NCI-H2107 treated with DMSO at 0.1 percent for 48 hours (cell line): ENCODE measurements at regions not wholly inside any gene's neighbourhood (a gene's known extent, or its start where the extent isn't known, plus 50 kb on each side); places are given as distances from the start of the nearest gene placed in this dataset.
"Not testable (repeated sequence)": the region's sequence is repeated elsewhere in the genome, so short reads cannot be mapped to it uniquely, and the experiment has no call there.

Source experiments
- DNase-seq: peaks from one replicate; lab custom pipeline; 2025; ENCODE audit not compliant: unreplicated experiment; lab: John Stamatoyannopoulos, UW

DNA sequence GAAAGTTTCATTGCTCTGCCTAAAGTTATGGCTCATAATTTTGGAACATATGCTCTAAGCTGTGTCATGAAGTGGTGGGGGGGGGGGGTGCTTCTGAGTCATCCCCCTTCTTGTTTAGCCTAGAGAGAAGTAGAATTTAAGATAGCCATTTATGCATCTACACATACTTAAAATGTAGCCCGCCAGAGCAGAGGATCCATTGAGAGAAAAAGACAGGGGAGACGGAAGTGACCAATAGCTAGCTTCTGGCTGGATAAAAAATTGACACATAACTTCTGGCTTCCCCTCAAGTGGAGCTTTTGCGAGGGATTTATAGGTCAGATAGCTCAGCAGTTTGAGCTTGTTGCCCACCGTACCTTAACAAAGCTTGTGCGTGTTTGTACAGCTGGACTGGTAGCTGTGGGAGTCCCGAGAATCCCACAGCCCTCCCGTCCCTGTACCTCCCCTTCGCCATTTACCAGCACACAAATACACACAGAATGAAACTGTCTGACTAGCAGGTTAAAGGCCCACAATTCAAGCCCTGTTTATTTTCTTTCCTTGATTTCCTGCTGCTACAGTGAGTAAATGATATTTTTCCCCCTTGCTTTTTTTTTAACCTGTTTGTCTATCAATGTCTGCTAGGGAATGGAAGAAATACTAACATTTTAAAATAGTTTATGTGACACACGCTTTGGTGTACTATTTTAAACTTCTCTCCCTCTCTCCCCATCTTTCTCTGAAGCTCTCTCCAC lies 232.6 kb upstream of the FERD3L start:
- DNase-seq, result no peak

DNA sequence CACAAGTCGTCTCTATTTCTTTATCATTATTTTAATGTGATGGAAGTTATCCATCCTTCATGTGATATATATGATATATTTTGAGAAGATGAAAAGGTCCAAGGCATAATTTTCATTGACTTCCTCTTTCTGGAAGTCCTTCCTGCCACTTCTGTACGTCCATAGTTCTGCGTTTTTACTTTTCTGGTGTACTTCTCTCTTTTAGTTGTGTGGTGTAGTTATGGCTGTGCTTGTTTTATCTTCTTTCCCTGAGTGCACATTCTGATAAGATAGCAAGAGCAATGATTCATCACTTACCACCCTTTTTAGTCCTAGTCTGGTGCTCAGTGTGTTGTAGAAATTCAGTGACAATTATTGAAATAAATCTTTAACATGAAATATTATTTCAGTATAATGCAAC lies 231.3 kb upstream of the FERD3L start:
- DNase-seq, result no peak

DNA sequence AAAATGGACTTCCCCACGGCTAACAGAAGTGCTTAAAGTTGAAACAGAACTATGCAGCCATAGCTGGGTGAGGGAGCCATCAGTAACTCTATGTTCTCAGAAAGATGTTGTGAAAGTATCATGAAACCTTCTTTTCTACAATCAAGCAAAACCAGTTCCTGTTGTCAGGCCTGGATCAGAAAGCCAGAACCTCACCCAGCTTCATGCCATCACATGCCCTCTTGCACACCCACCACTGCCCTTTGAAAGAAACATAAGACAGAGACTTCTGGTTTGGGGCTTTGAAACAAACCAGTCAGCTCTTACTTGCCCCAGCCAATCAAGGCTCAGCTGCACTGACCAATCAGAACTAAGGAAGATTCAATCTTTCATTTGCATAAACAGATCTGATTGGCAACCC lies 230.8 kb upstream of the FERD3L start:
- DNase-seq, result no peak

DNA sequence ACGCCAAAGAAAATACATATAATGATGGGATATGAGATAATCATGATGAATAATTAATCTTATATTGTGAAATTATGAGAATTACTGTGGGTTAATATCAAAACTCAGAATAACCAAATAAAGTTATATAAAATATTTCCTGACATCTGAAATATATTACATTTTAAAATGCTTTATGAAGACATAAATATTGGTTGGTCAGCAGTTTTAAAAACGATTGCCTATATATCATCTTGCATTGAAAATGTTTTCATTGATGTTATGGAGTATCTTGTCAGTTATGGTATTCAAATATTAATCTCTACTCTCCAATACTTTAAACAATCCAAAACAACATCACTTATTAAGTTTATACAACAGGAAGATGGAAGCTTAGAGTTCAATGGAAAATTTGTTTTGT lies 228.1 kb upstream of the FERD3L start:
- no peak for DNase-seq

DNA sequence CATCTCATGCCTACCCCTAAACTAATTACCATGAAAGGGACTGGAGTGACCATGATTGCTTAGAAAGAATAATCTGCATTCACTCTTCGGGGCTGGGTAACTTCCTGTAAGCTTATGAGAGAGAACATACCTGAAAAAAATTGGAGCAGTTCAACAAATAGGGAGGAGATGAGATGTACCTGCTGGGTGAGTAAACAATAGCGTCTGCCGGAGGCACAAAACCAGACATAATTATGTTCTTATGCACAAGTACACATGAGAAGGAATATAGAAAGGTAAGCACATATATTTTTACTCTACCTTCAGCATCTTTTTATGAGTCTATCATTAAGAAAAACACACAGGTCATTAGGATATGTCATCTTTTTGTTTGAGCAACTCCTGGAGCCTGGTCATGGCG lies 224.6 kb upstream of the FERD3L start:
- no peak for DNase-seq

DNA sequence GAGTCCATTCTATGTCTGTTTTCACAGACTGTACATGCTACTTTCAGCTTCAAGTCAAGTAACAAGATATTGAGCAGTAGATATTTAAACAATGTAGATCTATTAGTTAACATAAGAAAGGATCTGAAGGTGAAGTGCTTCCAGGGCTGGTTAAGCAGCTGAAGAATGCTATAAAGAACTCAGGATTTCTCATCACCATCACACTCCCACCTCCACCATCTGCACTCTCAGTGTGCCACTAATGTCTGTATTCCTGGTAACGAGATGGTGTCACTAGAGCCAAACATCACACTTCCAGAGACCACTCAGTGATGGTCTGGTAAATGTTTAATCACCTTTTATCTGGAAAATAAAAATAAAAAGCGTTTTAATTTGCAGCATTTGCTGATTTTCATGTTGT lies 224.0 kb upstream of the FERD3L start:
- DNase-seq, result no peak

DNA sequence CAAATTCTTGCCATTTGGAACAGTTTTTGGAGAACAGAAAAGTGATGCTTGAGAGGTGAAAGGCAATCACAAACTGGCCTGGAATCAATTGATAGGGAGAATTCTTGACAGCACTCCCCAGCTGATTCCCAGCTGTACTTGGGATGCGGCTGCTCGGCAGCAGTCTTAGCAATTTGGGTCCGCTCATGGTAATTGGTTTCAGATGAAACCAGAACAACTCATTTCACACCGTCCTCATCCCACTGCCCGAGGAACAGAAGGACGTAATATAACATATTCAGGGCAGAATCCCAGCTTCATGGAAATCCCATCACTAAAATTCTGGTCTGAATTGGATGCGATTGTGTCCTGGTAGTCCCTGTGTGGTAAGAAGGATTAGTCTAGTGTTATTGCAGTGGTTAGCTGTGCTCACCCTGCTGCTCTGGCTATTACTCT lies 223.3 kb upstream of the FERD3L start:
- DNase-seq, result no peak

DNA sequence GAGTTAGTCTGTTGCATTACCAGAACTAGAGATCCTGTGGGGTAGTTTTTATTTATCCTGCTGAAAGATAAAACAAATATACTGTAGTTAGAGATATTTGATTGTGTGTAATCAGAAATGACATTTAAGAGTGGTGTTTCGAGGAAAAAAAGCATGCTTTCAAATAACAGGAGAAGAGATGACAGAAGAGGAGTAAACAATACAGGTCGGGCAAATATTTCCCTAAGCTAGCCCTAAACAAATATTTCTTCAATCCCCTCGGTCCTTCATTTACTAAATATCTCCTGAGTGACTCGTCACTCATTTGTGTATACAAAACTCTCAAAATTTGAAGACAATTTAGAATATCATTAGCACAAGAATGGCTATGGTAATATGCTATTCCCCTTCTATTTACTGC lies 219.7 kb upstream of the FERD3L start:
- no peak for DNase-seq

DNA sequence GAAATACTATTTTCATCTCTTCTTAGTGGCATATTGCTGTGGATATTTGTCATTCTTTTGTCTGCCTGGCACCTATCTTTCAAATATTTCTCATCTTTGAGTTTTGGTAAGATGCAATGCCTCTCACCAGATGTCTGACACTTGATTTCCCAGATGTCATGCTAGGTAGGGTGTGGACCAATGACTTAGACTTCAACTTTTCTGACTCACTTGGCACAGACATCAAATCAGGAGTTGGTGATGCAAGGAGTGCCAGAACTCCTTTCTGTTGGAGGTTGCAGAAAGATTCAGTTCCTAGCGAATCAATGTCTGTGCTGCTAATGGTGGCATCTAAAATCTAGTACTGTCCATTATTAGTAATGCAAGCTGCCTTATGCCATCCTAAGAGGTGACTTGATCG lies 216.9 kb upstream of the FERD3L start:
- no peak for DNase-seq

DNA sequence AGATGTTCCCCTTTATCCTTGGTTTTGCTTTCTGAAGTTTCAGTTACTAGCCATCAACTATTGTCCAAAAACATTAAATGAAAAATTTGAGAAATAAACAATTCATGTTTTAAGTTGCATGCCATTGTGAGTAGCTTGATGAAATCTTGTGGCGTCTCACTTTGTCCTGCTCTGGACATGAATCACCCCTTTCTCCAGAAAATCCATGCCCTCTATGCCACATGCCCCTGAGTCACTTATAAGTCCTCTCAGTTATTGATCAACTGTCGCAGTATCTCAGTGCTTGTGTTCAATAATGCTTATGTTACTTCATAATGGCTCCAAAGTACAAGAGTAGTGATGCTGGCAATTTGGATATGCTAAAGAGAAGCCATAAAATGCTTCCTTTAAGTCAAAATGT lies 208.0 kb upstream of the FERD3L start:
- no peak for DNase-seq

DNA sequence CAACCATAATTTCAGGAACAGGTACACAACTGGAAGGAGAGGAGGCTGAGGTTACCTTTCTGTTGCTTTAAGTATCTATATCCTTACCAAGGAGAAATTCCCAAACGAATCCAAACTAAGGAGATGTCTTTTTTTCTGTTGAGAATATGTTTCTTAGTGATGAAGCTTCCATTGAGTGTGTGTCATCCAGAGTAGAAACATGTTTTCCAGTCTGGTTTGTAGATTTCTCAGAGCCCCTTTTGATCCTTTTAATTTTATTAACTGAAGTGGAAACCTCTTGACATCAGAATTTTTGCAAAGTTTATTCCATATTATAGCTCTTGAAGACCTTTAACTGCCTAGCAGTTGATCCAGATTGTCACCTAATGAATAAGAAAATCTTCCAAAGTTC lies 207.1 kb upstream of the FERD3L start:
- no peak for DNase-seq

DNA sequence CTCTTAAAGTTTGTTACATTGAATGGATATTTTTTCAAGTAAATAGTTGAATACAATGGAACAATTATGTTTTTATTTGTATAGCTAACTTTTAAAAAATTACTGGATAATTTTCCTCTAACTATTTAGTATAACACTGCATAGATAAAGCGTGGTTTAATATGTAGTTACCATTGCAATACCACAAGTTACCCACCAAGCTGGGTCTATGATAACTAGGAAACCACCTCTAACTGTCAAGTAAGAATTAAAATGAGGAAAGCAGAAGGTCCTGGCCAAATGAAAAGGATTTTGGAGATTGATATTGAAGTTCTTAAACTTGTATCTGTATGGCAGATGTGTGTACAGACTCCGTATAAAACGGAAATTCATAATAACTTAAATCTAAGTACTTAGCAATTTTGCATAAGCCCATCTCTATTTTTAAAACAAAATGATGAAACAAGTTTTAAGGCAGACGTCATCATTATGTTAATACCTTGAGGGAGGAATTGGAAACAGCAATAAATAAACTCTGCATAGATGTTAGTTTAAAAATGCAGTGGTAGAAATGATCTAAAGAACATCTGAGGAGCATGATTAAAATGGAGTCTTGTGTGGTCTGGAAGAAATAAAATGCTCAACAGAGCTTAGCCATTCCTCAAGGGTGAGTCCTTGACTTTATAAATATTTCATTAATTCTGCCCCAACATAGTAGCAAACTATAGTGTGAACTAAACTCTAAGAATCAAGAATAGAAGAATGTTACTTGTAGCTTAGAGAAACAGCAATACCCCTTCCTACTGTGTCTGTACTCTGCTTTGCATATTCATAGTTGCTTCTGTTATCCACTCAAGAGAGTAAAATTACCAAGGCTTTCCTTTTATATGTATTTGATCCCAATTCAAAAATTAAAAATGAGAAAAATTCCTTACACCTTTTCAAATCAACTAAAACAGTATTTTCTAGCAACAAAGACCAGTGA lies 206.4 kb upstream of the FERD3L start:
- DNase-seq, result no peak

DNA sequence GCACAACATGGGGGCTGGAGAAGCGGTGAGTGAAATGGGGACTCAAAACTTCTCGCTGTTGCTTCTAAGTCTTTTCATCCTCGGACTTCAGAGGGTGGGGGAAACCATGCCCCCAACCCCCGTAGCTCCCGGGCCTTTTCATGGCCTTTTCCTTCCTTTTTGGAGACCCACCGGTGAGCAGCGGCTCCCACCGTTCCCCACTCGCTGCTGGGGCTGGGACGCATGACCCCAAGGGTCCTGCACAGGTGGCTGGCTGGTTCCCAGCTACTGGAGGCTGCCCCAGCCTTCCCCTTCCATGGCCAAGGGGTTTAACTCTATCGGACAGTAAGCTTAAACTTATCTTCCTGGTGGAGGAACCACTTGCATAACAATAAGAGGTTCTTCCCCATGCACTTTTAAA lies 194.3 kb upstream of the FERD3L start:
- DNase-seq, result no peak

DNA sequence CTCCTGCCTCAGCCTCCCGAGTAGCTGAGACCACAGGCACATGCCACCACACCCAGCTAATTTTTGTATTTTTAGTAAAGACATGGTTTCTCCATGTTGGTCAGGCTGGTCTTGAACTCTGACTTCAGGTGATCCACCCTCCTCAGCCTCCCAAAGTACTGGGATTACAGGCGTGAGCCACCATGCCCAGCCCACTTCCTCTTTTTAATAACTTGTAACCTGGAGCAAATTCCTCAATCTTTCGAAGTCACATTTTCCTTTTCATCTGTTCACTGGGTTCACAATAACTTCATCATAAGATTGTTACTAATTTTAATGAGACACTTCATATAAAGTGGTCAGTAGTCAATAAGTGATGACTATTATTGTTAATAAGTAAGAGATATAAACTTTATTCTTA lies 193.3 kb upstream of the FERD3L start:
- DNase-seq, result not testable (repeated sequence)

DNA sequence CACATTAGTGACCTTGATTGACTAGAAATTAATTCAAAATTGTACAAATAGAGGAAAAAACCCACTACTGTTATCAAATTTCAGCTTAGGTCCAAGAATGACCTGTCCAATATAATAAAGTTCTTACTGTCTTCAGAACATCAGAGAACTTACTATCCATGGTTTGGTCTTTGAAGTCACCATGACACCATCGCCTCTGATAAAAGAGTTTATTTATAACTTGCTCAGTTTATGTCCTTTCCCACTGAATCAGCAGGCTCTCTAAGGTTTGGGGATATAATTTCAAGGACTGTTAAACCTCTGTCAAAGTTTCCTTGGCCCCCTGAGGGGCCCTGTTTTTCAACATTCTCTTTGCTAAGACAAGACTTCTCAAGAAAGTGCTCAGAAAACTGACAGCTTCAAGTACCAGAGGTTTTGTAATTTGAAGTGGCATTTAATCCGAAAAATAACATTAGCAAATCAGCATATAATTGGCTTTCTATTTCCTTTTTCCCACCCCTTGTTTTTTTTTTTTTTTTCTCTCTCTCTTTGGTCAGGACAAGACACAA lies 191.7 kb upstream of the FERD3L start:
- DNase-seq, result no peak

DNA sequence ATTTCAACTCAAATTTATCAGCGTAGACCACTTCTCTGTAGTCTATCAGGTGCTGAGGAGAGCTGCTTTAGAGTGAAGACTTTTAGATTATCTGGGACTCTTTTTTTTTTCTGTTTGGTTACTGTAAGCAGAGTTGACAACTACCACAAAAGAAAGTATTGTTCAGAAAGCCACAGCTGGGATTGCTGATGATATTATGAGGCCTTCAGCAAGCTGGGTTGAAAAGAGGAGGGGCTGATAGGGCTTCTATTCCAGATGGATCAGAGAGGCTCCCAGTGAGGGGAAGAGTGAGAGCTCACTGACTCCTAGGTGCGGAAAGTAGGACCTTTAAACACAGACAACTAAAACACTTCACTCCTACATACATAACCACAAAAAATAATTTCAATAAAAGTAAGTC lies 188.5 kb upstream of the FERD3L start:
- no peak for DNase-seq

DNA sequence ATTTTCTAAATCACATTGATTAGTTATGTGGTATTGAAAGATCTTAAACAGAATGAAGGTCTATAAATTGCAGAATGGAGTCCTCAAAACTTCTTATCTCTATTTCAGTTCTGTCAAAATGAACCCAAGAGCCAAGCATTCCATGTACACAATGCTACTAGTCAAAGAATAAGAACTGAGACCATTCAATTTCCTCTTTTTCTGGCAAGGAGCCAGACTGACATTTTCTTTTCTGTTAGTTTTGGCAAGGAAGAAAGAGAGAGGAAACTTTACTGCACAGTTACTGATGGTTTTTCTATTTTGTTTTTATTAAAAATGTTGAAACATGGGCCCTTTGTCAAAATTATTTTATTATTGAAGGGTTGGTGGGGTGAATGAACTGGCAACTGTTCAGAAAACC lies 181.8 kb upstream of the FERD3L start:
- DNase-seq, result no peak

DNA sequence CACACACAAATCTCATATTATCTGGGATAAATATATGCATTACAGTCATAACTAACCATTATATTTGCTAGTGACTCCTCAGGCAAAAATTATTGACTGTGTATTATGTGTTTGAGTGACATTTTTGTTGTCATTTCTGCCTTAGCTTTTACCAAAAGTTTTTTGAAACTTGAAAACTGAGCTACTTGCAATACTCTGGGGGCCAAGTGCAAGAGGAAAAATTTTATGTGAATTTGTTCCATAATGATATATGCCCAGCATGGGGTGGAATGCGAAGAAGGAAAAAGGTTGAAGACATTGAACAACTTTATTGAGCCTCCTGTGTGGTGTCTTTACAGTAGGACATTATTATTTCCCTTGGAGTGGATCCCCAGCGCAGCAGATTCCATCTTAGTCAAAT lies 176.8 kb upstream of the FERD3L start:
- DNase-seq, result no peak

DNA sequence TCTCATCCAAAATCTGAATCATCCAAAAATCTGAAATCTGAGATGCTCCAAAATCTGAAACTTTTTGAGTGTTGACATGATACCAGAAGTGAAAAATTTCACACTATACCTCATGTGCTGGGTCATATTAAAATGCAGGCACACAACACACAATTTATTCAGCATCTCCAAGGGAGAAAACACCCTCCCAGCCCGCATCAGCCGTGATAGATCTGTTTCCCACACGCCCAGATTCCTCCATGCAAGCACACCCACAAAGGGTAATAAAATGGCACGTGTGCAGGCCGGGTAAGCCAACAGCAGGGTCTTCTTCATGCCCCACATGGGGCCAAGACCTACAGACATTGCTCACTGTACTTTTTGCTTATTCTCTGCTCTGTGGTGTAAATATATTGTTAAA lies 173.1 kb upstream of the FERD3L start:
- no peak for DNase-seq

DNA sequence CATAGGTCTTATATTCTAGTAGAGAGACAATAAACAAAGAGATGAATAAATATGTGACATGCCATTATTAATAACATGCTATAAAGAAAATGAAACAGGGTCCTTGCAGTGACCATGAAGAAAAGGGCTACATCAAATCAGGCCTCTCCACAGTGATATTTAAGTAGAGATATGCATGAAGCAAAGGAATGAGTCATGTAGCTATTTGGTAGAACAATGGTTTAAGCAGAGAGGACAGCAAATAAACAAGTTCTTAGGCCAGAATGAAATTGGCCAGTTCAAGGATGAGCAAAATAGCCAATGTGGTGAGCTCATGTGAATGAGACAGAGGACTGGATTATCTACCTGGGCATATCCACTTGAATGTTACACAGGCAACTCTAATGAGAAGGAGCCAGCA lies 172.2 kb upstream of the FERD3L start:
- no peak for DNase-seq

DNA sequence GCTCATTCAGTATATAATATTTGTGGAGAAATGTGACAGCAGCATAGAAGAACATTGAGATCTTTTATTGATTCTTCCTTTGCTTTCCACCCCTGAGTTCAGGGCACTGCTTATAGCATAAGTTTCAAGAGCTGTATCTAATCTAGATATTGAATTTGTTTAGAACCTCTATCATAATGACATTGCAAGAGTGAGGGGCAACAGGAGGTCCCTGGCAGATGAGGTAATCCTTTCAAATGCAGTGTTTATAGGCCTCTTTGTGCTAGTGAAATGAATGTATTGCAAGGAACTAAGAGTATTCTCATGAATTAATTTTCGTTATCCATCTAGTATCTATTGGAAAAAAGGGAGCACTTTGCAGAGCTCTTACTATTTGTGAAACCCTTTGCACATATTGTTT lies 167.2 kb upstream of the FERD3L start:
- no peak for DNase-seq

DNA sequence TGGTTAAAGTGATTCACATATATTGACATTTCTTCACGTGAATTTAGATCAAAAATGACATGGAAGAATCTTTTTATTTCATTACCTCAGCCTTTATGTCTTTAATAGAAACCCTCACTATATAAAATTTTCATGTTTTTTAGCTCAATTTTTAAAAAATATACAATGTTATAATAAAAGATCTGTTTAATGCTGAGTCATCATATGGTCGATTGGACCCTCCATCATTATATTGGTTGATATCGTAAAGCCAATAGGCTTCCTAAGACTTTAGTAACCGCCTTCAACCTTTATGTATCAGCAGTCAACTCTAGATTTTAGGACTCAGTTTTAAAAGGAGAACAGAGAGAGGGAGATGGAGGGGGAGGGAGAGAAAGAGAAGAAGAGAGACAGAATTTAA lies 162.3 kb upstream of the FERD3L start:
- no peak for DNase-seq
